RKO (cell line): ENCODE measurements at regions not wholly inside any gene's neighbourhood (a gene's known extent, or its start where the extent isn't known, plus 50 kb on each side); places are given as distances from the start of the nearest gene placed in this dataset.

ENCODE experiments used
- DNase-seq: peaks from one replicate; pipeline ENCODE4 v3.0.0-alpha.2; 2016; ENCODE audit warnings: low spot score

GRCh38 chr14:104356020-104356737, 217.8 kb downstream of the KIF26A start:
- DNase-seq: no peak

- no peak for DNase-seq
Measured at GRCh38 chr14:104356738-104357688, 218.6 kb downstream of the KIF26A start.

GRCh38 chr14:104357689-104358527, 219.5 kb downstream of the KIF26A start:
- no peak for DNase-seq

GRCh38 chr14:104358528-104359300, 220.3 kb downstream of the KIF26A start:
- no peak for DNase-seq

- DNase-seq: no peak
Measured at GRCh38 chr14:104359301-104359968, 220.1 kb upstream of the C14orf180 start.

- no peak for DNase-seq
Measured at GRCh38 chr14:104359969-104360442, 219.6 kb upstream of the C14orf180 start.

GRCh38 chr14:104360501-104360900, 219.1 kb upstream of the C14orf180 start:
- no peak for DNase-seq

GRCh38 chr14:104361101-104361591, 218.4 kb upstream of the C14orf180 start:
- no peak for DNase-seq

GRCh38 chr14:104361921-104362681, 217.5 kb upstream of the C14orf180 start:
- no peak for DNase-seq

- DNase-seq: no peak
Measured at GRCh38 chr14:104362761-104363605, 216.6 kb upstream of the C14orf180 start.

- no peak for DNase-seq
Measured at GRCh38 chr14:104363891-104364760, 215.4 kb upstream of the C14orf180 start.

- no peak for DNase-seq
Measured at GRCh38 chr14:104364830-104365229, 214.7 kb upstream of the C14orf180 start.

GRCh38 chr14:104366931-104367865, 212.4 kb upstream of the C14orf180 start:
- no peak for DNase-seq

GRCh38 chr14:104367866-104368750, 211.5 kb upstream of the C14orf180 start:
- no peak for DNase-seq

- DNase-seq: no peak
Measured at GRCh38 chr14:104368751-104369100, 210.8 kb upstream of the C14orf180 start.

- DNase-seq: no peak
Measured at GRCh38 chr14:104369208-104369607, 210.4 kb upstream of the C14orf180 start.
